Esophagus muscularis mucosa (tissue), 4 donors: ENCODE measurements at regions not wholly inside any gene's neighbourhood (a gene's known extent, or its start where the extent isn't known, plus 50 kb on each side); places are given as distances from the start of the nearest gene placed in this dataset.

ENCODE experiments used
- DNase-seq: peaks from one replicate; pipeline ENCODE4 v3.0.0-alpha.2; 2017; ENCODE audit errors: extremely low spot score
- H3K27ac ChIP-seq, 4 donors: fragments of 200-600 bp; sonication (generic); replicated peaks in 1 of 4; 1 replicate in 3 of 4; 2 replicates in 1 of 4; pipeline ENCODE4 v1.5.1; 2016 to 2019; ENCODE audit warnings: mild to moderate bottlenecking in 1 of 4
- H3K27me3 ChIP-seq, 4 donors: fragments of 200-600 bp; sonication (generic); one replicate each; pipeline versions ENCODE4 v1.5.1 to v1.6.0; 2016 to 2019
- H3K36me3 ChIP-seq, 4 donors: fragments of 200-600 bp; sonication (generic); one replicate each; pipeline ENCODE4 v1.5.1; 2016 to 2019
- H3K4me1 ChIP-seq, 4 donors: fragments of 200-600 bp; sonication (generic); one replicate each; pipeline ENCODE4 v1.5.1; 2016 to 2019
- H3K4me3 ChIP-seq, 4 donors: fragments of 200-600 bp; sonication (generic); 1 replicate in 2 of 4; 2 replicates in 2 of 4; pipeline ENCODE4 v1.5.1; 2016 to 2019; ENCODE audit warnings: mild to moderate bottlenecking in 4 of 4, moderate library complexity in 1 of 4
- H3K9me3 ChIP-seq, 4 donors: fragments of 200-600 bp; sonication (generic); 1 replicate in 3 of 4; 2 replicates in 1 of 4; pipeline ENCODE4 v1.5.1; 2016 to 2019
- CTCF ChIP-seq, 3 experiments: fragments of 200-600 bp in 2 of 3; fragments of 450-650 bp in 1 of 3; sonication (generic) in 2 of 3; IDR thresholded peaks; one replicate each; pipeline ENCODE4 v1.5.1; 2017 to 2019; ENCODE audit warnings: antibody characterized with exemption in 3 of 3, mild to moderate bottlenecking in 2 of 3, moderate library complexity in 1 of 3
- EP300 ChIP-seq: sonication (generic); formaldehyde crosslinking; IDR thresholded peaks from one replicate; pipeline ENCODE4 v1.6.1; 2017; ENCODE audit warnings: antibody characterized with exemption
- POLR2A ChIP-seq: fragments of 450-650 bp; IDR thresholded peaks from one replicate; pipeline ENCODE4 v1.6.1; 2017; ENCODE audit warnings: antibody characterized with exemption, moderate library complexity, mild to moderate bottlenecking, low read depth
- POLR2AphosphoS5 ChIP-seq, 2 donors: sonication (generic); formaldehyde crosslinking; IDR thresholded peaks; one replicate each; pipeline ENCODE4 v1.6.1; 2017; ENCODE audit warnings: antibody characterized with exemption in 2 of 2
- WGBS: methylation state at CpG from one replicate; pipeline ENCODE4 v1.1.5; 2018; 5-methylcytosine and 5-hydroxymethylcytosine counted together
- intact Hi-C: fragments of 100-400 bp; cut with DNase I; formaldehyde crosslinking; loops from one replicate; pipeline ENCODE4 v1.15.1; 2023

DNA sequence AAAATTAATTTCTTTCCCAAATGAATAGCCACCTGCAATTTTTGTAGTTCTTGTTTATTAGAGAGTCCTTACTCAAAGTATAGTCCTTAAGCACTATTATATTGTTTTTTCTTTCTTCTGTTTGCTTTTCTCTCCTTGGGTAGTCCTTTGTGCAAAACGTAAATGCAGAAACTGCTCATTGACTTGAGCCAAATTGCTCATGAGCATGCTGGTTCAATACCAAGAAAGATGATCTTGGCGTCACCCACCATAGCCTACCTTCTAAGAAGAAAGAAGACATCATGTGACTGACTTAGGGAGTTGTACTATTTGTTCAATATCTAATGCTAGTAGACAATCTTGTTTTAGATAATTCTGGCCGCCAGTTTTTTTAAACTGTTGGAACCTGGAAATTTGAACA is 248.8 kb upstream of the DMRT1 start:
- no peak overlapping the region for H3K4me3 ChIP-seq
- no peak for DNase-seq
- H3K4me1 ChIP-seq = peaks cover 14 to 29% (median 22%) of the 10 kb centered on the region in 4 donors
- H3K27me3 ChIP-seq = no peaks in the 10 kb centered on the region
- H3K27ac ChIP-seq = no peak overlapping the region
- no peaks in the 10 kb centered on the region for H3K36me3 ChIP-seq
- intact Hi-C loops = no loop called here
- WGBS = 89% methylated on average over 3 of the region's 3 CpGs
- TF ChIP-seq POLR2AphosphoS5 (IDR thresholded peaks at IDR 0.05) = no peak
- no peak for TF ChIP-seq CTCF (IDR thresholded peaks at IDR 0.05)
- no peaks in the 10 kb centered on the region for H3K9me3 ChIP-seq

- H3K27ac ChIP-seq = no peak overlapping the region
- no peaks in the 10 kb centered on the region for H3K27me3 ChIP-seq
- intact Hi-C loops = no loop called here
- TF ChIP-seq POLR2AphosphoS5 (IDR thresholded peaks at IDR 0.05) = no peak
- TF ChIP-seq CTCF (IDR thresholded peaks at IDR 0.05) = no peak
- no peak for TF ChIP-seq POLR2A
- TF ChIP-seq EP300 = no peak
- H3K36me3 ChIP-seq = no peaks in the 10 kb centered on the region
- 90% methylated on average over 2 of the region's 2 CpGs for WGBS
- H3K9me3 ChIP-seq = no peaks in the 10 kb centered on the region
- no peak for DNase-seq
- H3K4me3 ChIP-seq = no peak overlapping the region
- H3K4me1 ChIP-seq = peaks cover 14 to 30% (median 22%) of the 10 kb centered on the region in 4 donors
Observed at GRCh38 chr9:593809-594208, 247.7 kb upstream of the DMRT1 start.

DNA sequence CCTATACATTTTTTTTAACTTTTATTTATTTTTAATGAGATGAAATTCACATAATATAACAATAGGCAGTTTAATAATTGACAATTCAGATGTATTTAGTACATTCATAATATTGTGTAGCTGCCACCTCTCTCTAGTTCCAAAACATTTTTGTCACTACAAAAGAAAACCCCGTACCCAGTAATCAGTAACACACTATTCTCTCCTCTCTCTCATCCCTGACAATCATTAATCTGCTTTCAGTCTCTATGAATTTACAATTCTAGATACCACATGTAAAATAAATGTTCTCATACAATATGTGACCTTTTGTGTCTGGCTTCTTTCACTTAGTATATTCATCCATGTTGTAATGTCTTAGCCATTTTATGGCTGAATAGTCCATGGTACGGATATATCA is 244.8 kb upstream of the DMRT1 start:
- TF ChIP-seq POLR2A (no peak), EP300 (no peak), CTCF (IDR thresholded peaks at IDR 0.05) (no peak), POLR2AphosphoS5 (IDR thresholded peaks at IDR 0.05) (no peak)
- no peak overlapping the region for H3K4me3 ChIP-seq
- no peak for DNase-seq
- WGBS = 93% methylated on average over 2 of the region's 2 CpGs
- H3K27ac ChIP-seq = no peak overlapping the region
- no peaks in the 10 kb centered on the region for H3K36me3 ChIP-seq
- H3K27me3 ChIP-seq = no peaks in the 10 kb centered on the region
- intact Hi-C loops = no loop called here
- peaks cover 0 to 6% (median under 1%) of the 10 kb centered on the region in 4 donors for H3K4me1 ChIP-seq
- H3K9me3 ChIP-seq = no peaks in the 10 kb centered on the region

- Histone ChIP-seq H3K4me3 (no peak overlapping the region), H3K4me1 (peaks cover 0 to 9% (median 0%) of the 10 kb centered on the region in 4 donors), H3K27ac (no peak overlapping the region), H3K36me3 (no peaks in the 10 kb centered on the region), H3K9me3 (no peaks in the 10 kb centered on the region), H3K27me3 (no peaks in the 10 kb centered on the region)
- TF ChIP-seq POLR2A (no peak), EP300 (no peak)
- no peak for DNase-seq
- intact Hi-C loops = no loop called here
- WGBS = 89% methylated on average over 3 of the region's 3 CpGs
Observed at GRCh38 chr9:600006-600405, 241.5 kb upstream of the DMRT1 start.

DNA sequence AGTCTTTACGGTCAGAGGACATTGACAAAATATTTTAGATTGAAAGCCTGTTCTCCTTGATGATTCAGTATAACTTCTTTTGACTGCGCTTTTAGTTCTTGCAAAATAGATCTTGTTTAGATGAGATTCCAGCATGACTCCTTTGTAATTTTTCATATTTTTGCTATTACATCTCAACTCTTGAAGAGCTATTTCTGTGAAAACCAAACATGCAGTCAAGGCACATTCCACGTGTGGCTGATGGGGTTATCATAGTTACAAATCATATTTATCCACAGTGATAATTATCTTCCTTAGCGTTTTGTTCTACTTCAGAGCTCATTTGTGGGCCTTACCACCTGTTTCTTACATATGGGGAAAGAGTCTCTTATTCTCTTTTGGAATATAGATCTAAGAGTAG is 238.8 kb upstream of the DMRT1 start:
- Histone ChIP-seq H3K9me3 (no peaks in the 10 kb centered on the region), H3K4me3 (no peak overlapping the region), H3K27me3 (no peaks in the 10 kb centered on the region), H3K4me1 (peaks cover 0 to 9% (median 0%) of the 10 kb centered on the region in 4 donors), H3K36me3 (no peaks in the 10 kb centered on the region), H3K27ac (no peak overlapping the region)
- TF ChIP-seq EP300 = no peak
- TF ChIP-seq CTCF (IDR thresholded peaks at IDR 0.05) = no peak
- no peak for TF ChIP-seq POLR2A
- no peak for TF ChIP-seq POLR2AphosphoS5 (IDR thresholded peaks at IDR 0.05)
- WGBS = 77% methylated on average over 4 of the region's 4 CpGs
- no peak for DNase-seq
- intact Hi-C loops = no loop called here
